Astrocyte (in vitro differentiated cells and primary cell): ENCODE measurements at regions not wholly inside any gene's neighbourhood (a gene's known extent, or its start where the extent isn't known, plus 50 kb on each side); places are given as distances from the start of the nearest gene placed in this dataset.

Experiments used
- DNase-seq: peaks from one replicate; pipeline ENCODE4 v3.0.0-alpha.2; 2010; ENCODE audit warnings: low read depth
- FAIRE-seq: peaks from 2 replicates; lab custom pipeline; 2011; peaks lifted over from hg19 to GRCh38; lab: Jason Lieb, UNC
- H2AFZ ChIP-seq: 2 replicates; pipeline ENCODE4 v1.6.0; 2012; ENCODE audit warnings: low read depth, low read length, inconsistent platforms
- H3K27ac ChIP-seq: 2 replicates; pipeline ENCODE4 v1.5.1; 2011; ENCODE audit warnings: low read depth, low read length, inconsistent platforms
- H3K27me3 ChIP-seq: 2 replicates; pipeline ENCODE4 v1.6.0; 2011; ENCODE audit warnings: low read length, inconsistent platforms; ENCODE audit not compliant: insufficient read depth
- H3K36me3 ChIP-seq: 2 replicates; pipeline ENCODE4 v1.5.1; 2011; ENCODE audit warnings: low read length, inconsistent platforms; ENCODE audit not compliant: insufficient read depth
- H3K4me1 ChIP-seq: 2 replicates; pipeline ENCODE4 v1.5.1; 2011; ENCODE audit warnings: low read length, inconsistent platforms; ENCODE audit not compliant: insufficient read depth
- H3K4me2 ChIP-seq: 2 replicates; pipeline ENCODE4 v1.6.0; 2012; ENCODE audit warnings: low read length, inconsistent platforms
- H3K4me3 ChIP-seq: 2 replicates; pipeline ENCODE4 v1.5.1; 2011; ENCODE audit warnings: low read depth, mild to moderate bottlenecking, low read length, inconsistent platforms; ENCODE audit not compliant: insufficient read depth
- H3K79me2 ChIP-seq: 2 replicates; pipeline ENCODE4 v1.6.0; 2012; ENCODE audit warnings: mild to moderate bottlenecking, low read length, inconsistent platforms; ENCODE audit not compliant: insufficient read depth
- H3K9ac ChIP-seq: 2 replicates; pipeline ENCODE4 v1.6.0; 2012; ENCODE audit warnings: mild to moderate bottlenecking, low read length, inconsistent platforms
- H3K9me3 ChIP-seq: 2 replicates; pipeline ENCODE4 v1.5.1; 2012; ENCODE audit warnings: low read depth, mild to moderate bottlenecking, low read length, inconsistent platforms; ENCODE audit not compliant: insufficient read depth
- H4K20me1 ChIP-seq: 2 replicates; pipeline ENCODE4 v1.6.0; 2012; ENCODE audit warnings: low read length, inconsistent platforms; ENCODE audit not compliant: insufficient read depth
- H3K27ac Mint-ChIP-seq: one replicate; pipeline ENCODE4 v1.8.0; 2021; ENCODE audit warnings: mild to moderate bottlenecking, mixed read lengths; ENCODE audit not compliant: unreplicated experiment
- H3K27me3 Mint-ChIP-seq: one replicate; pipeline ENCODE4 v1.8.0; 2021; ENCODE audit warnings: low read depth, mixed read lengths; ENCODE audit not compliant: unreplicated experiment
- H3K36me3 Mint-ChIP-seq: one replicate; pipeline ENCODE4 v1.8.0; 2021; ENCODE audit warnings: low read depth, mixed read lengths; ENCODE audit not compliant: unreplicated experiment
- H3K4me1 Mint-ChIP-seq: one replicate; pipeline ENCODE4 v1.8.0; 2021; ENCODE audit warnings: low read depth, mixed read lengths; ENCODE audit not compliant: unreplicated experiment
- H3K4me3 Mint-ChIP-seq: one replicate; pipeline ENCODE4 v1.8.0; 2021; ENCODE audit warnings: mild to moderate bottlenecking, moderate library complexity, mixed read lengths; ENCODE audit not compliant: unreplicated experiment
- H3K9me3 Mint-ChIP-seq: one replicate; pipeline ENCODE4 v1.8.0; 2021; ENCODE audit warnings: mild to moderate bottlenecking, mixed read lengths; ENCODE audit not compliant: unreplicated experiment
- CTCF ChIP-seq: IDR thresholded peaks from 2 replicates; pipeline ENCODE4 v1.5.1; 2011; ENCODE audit warnings: low read depth, mild to moderate bottlenecking, inconsistent platforms, low read length, moderate library complexity; ENCODE audit not compliant: insufficient read depth
- EZH2 ChIP-seq: IDR thresholded peaks from 2 replicates; pipeline ENCODE4 v1.6.1; 2012; ENCODE audit warnings: mild to moderate bottlenecking, low read length, inconsistent platforms; ENCODE audit not compliant: insufficient read depth

- no peak overlapping the region for H3K27ac Mint-ChIP-seq
These were observed 532.9 kb upstream of the ID2 start for GRCh38 chr2:8149007-8149405.

DNA sequence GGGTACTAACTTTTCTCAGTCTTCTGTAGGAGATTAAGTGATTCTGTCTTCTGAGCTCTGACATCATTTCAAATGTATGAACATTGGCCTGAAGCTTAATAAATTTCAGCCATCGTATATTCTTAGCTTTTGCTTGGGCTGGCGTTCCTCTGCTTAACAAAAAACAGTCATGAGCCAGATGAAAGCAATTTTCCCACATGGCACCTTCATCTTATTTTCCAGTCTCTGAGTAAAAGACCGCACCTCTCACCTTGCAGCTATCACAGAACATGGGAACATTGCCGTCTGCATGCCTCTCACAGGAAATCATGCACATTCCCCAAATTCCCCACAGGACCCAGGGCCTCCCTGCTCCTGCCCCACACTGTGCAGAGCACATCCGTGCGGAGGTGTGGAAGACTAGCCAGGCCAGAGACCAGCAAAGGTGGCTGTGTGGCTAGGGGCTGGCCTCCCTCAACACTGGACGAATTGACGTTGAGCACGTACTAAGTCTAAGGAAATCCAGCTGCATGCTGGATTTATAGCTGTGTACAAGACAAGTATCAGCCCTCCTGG, 531.8 kb upstream of the ID2 start:
- Histone ChIP-seq H4K20me1 (no peaks in the 10 kb centered on the region), H3K4me2 (peak overlapping the region; percentile 47), H3K79me2 (no peaks in the 10 kb centered on the region), H3K4me3 (no peak overlapping the region), H3K27me3 (no peaks in the 10 kb centered on the region), H3K9me3 (no peaks in the 10 kb centered on the region), H3K9ac (peak overlapping the region; percentile 63), H3K36me3 (no peaks in the 10 kb centered on the region), H2AFZ (no peak overlapping the region), H3K27ac (peak overlapping the region; percentile 63), H3K4me1 (peaks cover 40% of the 10 kb centered on the region)
- H3K27me3 Mint-ChIP-seq, result peaks cover 2% of the 10 kb centered on the region
- H3K9me3 Mint-ChIP-seq, result no peaks in the 10 kb centered on the region
- FAIRE-seq, result no peak
- H3K27ac Mint-ChIP-seq, result no peak overlapping the region
- H3K36me3 Mint-ChIP-seq, result no peaks in the 10 kb centered on the region
- H3K4me1 Mint-ChIP-seq, result peaks cover 19% of the 10 kb centered on the region
- no peak for TF ChIP-seq EZH2
- no peak for TF ChIP-seq CTCF
- no peak overlapping the region for H3K4me3 Mint-ChIP-seq
- DNase-seq, result peak; percentile 85

More at GRCh38 chr2:8149007-8149405, 532.9 kb upstream of the ID2 start:
- no peaks in the 10 kb centered on the region for H3K9me3 ChIP-seq
- DNase-seq (no peak), FAIRE-seq (no peak)
- H3K9ac ChIP-seq, result no peak overlapping the region
- H3K4me3 ChIP-seq, result no peak overlapping the region
- no peak overlapping the region for H3K4me3 Mint-ChIP-seq
- peaks cover 2% of the 10 kb centered on the region for H3K27me3 Mint-ChIP-seq
- H3K36me3 ChIP-seq, result no peaks in the 10 kb centered on the region
- no peak overlapping the region for H2AFZ ChIP-seq
- H3K27ac ChIP-seq, result peak overlapping the region; percentile 76
- no peaks in the 10 kb centered on the region for H3K9me3 Mint-ChIP-seq
- no peaks in the 10 kb centered on the region for H3K27me3 ChIP-seq
- H3K4me2 ChIP-seq, result no peak overlapping the region
- peaks cover 19% of the 10 kb centered on the region for H3K4me1 Mint-ChIP-seq
- H4K20me1 ChIP-seq, result no peaks in the 10 kb centered on the region
- H3K79me2 ChIP-seq, result no peaks in the 10 kb centered on the region
- TF ChIP-seq EZH2, result no peak
- no peak for TF ChIP-seq CTCF
- H3K4me1 ChIP-seq, result peaks cover 37% of the 10 kb centered on the region
- H3K36me3 Mint-ChIP-seq, result no peaks in the 10 kb centered on the region

DNA sequence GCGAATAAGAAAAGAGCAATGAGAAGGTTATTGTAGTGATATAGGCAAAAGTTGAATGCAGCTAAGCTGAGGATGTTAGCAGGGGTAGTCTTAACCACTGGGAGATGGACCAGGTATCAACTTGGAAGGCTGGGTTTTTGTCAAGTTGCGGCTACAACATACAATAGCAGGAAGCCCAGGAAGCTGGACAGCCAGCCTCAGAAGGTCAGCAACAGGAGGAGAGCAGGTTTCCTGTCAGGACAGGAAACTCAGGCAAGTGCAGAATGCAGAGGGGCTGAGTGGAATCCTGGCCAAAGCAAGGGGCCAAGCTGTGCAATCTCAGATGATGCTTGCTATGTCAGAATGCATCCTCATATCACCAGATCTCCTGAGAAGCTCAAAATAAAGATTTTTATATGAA, 530.0 kb upstream of the ID2 start:
- H3K27me3 Mint-ChIP-seq, result no peaks in the 10 kb centered on the region
- no peaks in the 10 kb centered on the region for H3K27me3 ChIP-seq
- no peak overlapping the region for H3K27ac ChIP-seq
- peaks cover 35% of the 10 kb centered on the region for H3K4me1 ChIP-seq
- no peak overlapping the region for H3K4me3 ChIP-seq
- no peaks in the 10 kb centered on the region for H4K20me1 ChIP-seq
- H3K36me3 ChIP-seq, result no peaks in the 10 kb centered on the region
- peaks cover 16% of the 10 kb centered on the region for H3K4me1 Mint-ChIP-seq
- H3K27ac Mint-ChIP-seq, result no peak overlapping the region
- FAIRE-seq (no peak), DNase-seq (no peak)
- H3K9me3 Mint-ChIP-seq, result no peaks in the 10 kb centered on the region
- H3K79me2 ChIP-seq, result no peaks in the 10 kb centered on the region
- no peaks in the 10 kb centered on the region for H3K36me3 Mint-ChIP-seq
- no peaks in the 10 kb centered on the region for H3K9me3 ChIP-seq
- TF ChIP-seq EZH2 (no peak), CTCF (no peak)
- H2AFZ ChIP-seq, result no peak overlapping the region
- no peak overlapping the region for H3K4me2 ChIP-seq
- H3K4me3 Mint-ChIP-seq, result no peak overlapping the region
- no peak overlapping the region for H3K9ac ChIP-seq
